ENCODE measurements at regions not wholly inside any gene's neighbourhood (a gene's known extent, or its start where the extent isn't known, plus 50 kb on each side); places are given as distances from the start of the nearest gene placed in this dataset.

DNA sequence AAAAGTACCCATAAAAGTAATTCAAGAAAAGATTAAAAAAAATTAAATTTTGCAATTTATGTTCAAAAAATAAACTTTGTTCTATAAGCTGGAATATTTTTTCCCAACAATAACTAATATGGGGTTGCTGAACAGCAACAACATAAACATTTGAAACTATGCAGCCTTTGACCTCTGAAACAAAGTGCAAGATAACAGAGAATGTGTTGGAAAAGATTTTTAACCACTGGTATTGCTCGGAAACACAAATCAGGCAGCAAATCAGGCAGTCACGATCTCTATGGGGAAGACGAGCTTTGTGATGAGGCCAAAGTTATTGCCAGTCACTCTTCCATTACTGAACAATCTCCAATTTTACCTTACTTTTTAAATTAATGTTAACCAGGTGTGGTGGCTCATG, 332.1 kb downstream of the PABPC4L start:
- DNase-seq (ENCODE audit: low spot score), result no peak

DNA sequence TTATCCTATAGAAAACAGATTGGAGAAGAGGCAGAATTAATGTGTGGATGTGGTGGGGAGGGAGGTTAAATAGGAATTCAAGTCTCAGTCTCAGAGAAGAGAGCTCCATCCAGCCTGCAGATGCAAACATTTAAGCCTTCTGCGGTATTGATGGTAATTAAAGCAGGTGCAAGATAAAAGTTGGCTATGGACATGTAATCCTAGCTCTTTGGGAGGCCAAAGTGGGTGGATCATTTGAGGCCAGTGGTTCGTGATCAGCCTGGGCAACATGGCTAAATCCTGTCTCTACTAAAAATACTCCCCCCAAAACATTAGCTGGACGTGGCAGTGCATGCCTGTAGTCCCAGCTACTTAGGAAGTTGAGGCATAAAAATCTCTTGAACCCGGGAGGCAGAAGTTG, 332.7 kb downstream of the PABPC4L start:
- DNase-seq (ENCODE audit: low spot score), result no peak

DNA sequence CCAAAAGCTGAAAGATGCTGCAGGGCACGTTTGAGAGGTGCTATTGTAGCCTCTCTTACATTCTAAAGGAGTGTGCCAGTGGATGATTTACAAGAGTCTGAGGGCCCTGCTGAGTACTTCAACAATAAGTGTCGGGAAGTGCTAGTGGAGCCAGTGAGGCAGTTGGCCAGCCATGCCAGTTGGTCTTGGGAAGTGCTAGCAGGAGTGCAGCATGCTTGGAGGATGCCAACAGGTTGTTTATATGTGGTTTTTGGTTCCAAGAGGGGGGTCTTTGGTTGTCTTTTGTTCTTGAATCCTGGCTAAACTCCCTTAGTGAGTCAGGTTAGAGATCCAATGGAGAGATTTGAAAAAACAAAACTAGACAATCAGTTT, 335.3 kb downstream of the PABPC4L start:
- DNase-seq (ENCODE audit: low spot score), result no peak

GRCh38 chr4:133865612-133866327, 335.8 kb downstream of the PABPC4L start:
- no peak for DNase-seq (ENCODE audit: low spot score)

DNA sequence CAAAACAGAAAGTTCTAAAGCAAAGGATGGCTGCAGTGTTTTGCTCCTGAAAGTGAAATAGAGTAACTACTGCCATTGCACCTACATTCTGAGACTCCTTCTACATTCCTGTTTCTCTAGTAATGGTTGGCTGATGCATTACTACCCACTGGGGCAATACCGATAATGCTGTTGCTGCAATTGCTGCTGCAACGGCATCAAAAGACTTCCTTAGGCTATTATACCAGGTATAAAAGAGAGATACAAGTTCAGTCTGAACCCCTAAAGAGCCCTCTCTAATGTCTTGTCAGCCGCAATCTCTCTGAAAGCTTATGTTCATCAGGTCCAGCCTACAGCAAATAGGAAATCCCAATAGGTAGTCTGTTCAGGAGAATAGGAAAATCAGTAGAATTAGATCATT, 338.4 kb downstream of the PABPC4L start:
- DNase-seq (ENCODE audit: low spot score), result no peak

- DNase-seq (ENCODE audit: low spot score), result no peak
These were observed 344.7 kb downstream of the PABPC4L start for GRCh38 chr4:133856731-133857355.

DNA sequence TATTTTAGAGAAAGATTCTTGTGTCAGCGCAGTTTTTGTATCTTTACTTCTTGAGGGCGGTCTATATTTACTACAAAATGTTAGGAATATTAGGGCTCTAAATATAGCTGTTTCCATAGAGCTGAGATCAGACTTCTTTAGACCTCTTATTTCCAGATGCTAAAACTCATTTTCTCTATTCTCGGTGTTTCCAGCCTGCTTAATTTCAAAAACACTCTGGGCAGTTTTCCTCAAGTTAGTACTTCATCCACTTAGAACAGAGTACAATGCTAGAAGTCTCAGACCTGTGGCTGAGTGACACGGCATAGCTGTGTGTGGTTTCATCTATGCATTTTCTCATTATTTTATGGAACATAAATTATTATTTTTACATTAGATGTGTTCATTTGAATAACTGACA, 346.6 kb downstream of the PABPC4L start:
- no peak for DNase-seq (ENCODE audit: low spot score)

DNA sequence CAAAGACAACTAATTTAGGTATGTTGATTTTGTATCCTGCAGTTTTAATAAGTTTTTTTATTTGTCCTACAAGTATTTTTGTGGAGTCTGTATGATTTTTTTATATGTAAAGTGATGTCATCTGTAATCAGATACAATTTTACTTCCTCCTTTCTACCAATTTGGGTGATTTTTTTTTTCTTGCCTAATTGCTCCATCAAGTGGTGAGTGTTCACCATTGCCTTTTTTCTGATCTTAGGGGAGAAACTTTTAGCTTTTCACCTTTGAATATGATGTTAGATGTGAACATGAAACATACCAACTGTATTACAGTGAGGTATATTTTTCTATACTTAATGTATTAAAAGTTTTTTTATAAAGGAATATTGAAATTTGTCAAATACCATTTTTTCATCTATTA, 362.3 kb downstream of the PABPC4L start:
- DNase-seq (ENCODE audit: low spot score), result no peak

DNA sequence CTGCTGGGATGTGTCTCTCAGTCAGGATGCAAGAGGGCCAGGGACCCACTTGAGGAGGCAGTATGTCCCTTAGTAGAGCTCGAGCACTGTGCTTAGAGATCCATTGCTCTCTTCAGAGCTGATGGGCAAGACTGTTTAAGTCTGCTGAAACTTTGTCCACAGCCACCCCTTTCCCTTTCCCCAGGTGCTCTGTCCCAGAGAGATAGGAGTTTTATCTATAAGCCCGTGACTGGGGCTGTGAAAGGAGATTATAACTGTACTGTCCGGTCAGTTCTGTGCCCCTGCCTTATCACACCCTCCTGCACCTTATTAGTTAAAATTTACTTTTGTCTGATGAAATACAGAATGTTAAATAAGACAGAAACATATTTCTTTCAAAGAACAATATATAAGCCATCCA, 378.4 kb downstream of the PABPC4L start:
- no peak for DNase-seq (ENCODE audit: low spot score)

- no peak for DNase-seq (ENCODE audit: low spot score)
These were observed 388.6 kb downstream of the PABPC4L start for GRCh38 chr4:133812954-133813353.

DNA sequence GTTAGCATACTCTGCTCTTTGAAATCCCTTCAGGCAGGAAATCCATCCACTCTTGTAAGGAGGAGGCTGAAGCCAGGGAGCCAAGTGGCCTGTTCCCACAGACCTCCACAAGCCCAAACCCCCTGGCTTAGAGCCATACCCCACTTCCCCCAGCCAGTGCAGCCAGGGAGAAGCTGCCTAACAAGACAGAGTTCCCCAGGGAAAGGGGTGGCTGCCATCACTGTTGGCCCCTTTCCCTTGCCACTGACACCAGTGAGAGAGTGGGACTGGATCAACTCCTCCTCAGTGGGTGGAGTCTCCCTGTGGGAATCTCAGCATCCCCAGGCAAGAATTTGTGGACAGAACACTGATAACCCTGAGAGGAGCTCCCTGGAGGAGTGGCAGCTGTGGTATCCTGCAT, 389.4 kb downstream of the PABPC4L start:
- no peak for DNase-seq (ENCODE audit: low spot score)

DNA sequence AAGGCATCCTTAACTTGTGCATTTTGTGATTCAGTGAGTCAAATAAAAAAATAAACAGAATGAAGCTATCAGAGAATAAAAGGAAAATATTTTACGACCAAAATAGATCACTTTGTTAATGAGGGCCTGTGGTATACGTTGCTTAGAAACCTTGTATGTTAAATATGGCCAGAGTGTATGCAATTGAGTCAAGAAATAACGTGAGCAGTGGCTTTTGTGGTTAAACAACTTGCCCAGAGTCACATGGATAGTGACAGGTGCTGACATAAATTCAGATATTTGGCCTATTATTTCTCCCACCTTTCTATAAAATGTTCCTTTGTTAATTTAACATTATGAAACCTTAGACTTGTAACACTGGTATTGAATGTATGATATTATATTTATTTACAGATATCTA, 393.4 kb downstream of the PABPC4L start:
- no peak for DNase-seq (ENCODE audit: low spot score)

DNA sequence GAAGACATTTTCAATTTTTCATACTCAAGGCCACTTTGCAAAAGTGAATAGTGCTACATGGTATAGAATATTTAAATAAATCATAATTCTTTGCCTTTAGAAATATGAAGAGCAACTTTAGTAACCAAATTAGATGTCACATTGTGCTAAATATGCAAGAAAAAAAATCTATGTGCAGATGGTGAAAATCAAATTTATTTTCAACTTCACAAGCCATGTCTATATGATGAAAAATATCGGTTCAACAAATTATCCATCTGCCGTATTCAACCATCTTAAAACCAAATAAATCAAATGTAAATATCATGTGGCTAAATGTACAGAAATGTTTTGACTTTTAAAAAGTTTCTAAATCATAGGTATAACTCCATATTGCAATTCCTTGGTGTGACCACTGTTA, 398.2 kb downstream of the PABPC4L start:
- DNase-seq (ENCODE audit: low spot score), result no peak

GRCh38 chr4:133802359-133803140, 399.0 kb downstream of the PABPC4L start:
- no peak for DNase-seq (ENCODE audit: low spot score)

GRCh38 chr4:133801883-133802282, 399.7 kb downstream of the PABPC4L start:
- no peak for DNase-seq (ENCODE audit: low spot score)

- DNase-seq (ENCODE audit: low spot score), result no peak
These were observed 400.6 kb downstream of the PABPC4L start for GRCh38 chr4:133800966-133801365.

GRCh38 chr4:133799717-133800315, 401.8 kb downstream of the PABPC4L start:
- no peak for DNase-seq (ENCODE audit: low spot score)

DNA sequence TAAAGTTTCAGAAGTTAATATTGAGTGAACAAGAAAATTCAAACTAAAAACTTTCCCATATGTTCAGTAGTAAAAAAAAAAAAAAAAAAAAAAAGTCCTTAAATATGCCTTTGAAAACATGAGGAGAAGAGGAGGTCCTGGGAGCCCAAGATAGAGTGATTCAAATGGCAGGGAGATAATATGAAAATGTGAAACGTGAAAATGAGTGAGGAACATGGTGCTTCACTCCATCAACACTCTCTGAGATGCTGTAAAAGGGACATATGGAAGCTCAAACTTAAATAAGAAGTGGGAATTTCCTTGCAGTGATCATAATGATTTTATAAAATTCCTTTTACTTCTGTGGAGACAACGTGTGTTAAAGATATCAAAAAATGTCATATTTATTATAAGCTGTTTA, 423.9 kb downstream of the PABPC4L start:
- no peak for DNase-seq (ENCODE audit: low spot score)

- DNase-seq (ENCODE audit: low spot score), result no peak
These were observed 424.6 kb downstream of the PABPC4L start for GRCh38 chr4:133776961-133777360.

DNA sequence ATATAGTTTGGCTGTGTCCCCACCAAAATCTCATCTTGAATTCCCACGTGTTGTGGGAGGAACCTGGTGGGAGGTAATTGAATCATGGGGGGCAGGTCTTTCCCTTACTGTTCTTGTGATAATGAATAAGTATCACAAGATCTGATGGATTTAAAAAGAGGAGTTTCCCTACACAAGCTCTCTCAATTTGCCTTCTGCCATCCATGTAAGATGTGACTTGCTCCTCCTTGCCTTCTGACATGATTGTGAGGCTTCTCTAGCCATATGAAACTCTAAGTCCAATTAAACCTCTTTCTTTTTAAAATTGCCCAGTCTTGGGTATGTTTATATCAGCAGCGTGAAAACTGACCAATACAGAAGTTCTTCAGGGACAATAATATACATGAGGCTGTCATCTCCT, 425.1 kb downstream of the PABPC4L start:
- DNase-seq (ENCODE audit: low spot score), result no peak

DNA sequence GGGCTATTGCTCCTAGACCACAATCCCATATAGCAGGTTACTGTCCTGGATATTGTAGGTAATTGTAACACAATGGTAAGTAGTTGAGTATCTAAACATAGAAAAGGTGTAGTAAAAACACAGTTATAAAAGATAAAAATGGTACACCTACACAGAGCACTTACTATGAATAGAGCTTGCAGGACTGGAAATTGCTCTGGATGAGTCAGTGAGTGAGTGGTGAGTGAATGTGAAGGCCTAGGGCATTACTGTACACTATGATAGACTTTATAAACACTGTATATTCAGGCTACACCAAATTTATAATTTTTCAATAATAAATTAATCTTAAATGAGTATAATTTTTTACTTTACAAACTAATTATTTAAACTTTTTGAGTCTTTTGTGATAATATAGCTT, 425.7 kb downstream of the PABPC4L start:
- DNase-seq (ENCODE audit: low spot score), result no peak

DNA sequence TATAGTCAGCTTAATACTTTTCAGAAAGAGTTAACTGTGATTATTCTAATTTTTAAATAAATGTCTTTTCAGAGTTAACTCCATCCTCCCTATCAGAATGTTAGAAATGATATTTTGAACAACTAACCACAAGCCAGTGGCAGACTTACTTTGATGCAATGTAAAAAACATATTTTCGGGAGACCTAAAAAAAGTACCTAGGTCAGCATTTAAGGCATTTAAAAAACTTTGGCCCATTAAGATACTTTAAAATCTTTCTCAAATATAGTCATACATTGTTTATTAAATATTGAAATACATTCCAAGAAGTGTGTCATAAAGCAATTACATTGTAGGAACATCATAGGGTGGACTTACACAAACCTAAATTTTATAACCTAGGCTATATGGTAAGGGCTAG, 426.1 kb downstream of the PABPC4L start:
- DNase-seq (ENCODE audit: low spot score), result no peak

DNA sequence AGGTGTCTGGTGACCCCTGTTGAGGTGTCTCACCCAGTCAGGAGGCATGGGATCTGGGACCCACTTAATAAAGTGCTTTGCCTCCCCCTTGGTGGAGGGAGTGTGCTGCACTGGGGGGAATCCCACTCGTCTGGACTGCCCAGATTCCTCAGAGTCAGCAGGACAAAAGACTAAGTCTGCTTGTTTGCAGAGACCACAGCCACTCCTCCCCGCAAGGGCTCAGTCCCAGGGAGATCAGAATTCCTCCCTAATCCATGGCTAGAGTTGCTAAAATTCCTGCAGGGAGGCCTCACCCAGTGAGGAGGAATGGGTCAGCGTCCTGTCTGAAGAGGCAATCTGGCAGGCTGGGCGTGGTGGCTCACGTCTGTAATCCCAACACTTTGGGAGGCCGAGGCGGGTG, 442.2 kb downstream of the PABPC4L start:
- DNase-seq (ENCODE audit: low spot score), result no peak
